Stimulated activated CD4-positive, alpha-beta T cell treated with anti-CD3 and anti-CD28 coated beads, Interleukin-1b, Interleukin-23, amount 100 ng/mL, for 24 hours (primary cell): ENCODE measurements at regions not wholly inside any gene's neighbourhood (a gene's known extent, or its start where the extent isn't known, plus 50 kb on each side); places are given as distances from the start of the nearest gene placed in this dataset.

ENCODE experiments used
- DNase-seq, 4 experiments: peaks; one replicate each; pipeline ENCODE4 v3.0.0-alpha.2; 2020; ENCODE audit warnings: low read depth in 4 of 4, low spot score in 1 of 4

GRCh38 chr1:10910681-10911489 is 101.6 kb upstream of the TARDBP start:
- no peak for DNase-seq

GRCh38 chr1:10911490-10912166 is 100.8 kb upstream of the TARDBP start:
- no peak for DNase-seq

GRCh38 chr1:10912441-10912840 is 100.0 kb upstream of the TARDBP start:
- DNase-seq: no peak

GRCh38 chr1:10914056-10914455 is 98.4 kb upstream of the TARDBP start:
- no peak for DNase-seq

GRCh38 chr1:10915594-10915993 is 96.9 kb upstream of the TARDBP start:
- no peak for DNase-seq

GRCh38 chr1:10916311-10916710 is 96.1 kb upstream of the TARDBP start:
- no peak for DNase-seq

GRCh38 chr1:10916991-10917390 is 95.5 kb upstream of the TARDBP start:
- DNase-seq: no peak

GRCh38 chr1:10917513-10918454 is 94.7 kb upstream of the TARDBP start:
- DNase-seq: no peak

- no peak for DNase-seq
Observed at GRCh38 chr1:10918531-10918930, 93.9 kb upstream of the TARDBP start.

GRCh38 chr1:10920063-10920626 is 92.3 kb upstream of the TARDBP start:
- no peak for DNase-seq

- peak in 1 of 4 experiments; percentile 32 for DNase-seq
Observed at GRCh38 chr1:10922315-10923060, 90.0 kb upstream of the TARDBP start.

GRCh38 chr1:10924030-10924429 is 88.4 kb upstream of the TARDBP start:
- DNase-seq: no peak

- DNase-seq: no peak
Observed at GRCh38 chr1:10928654-10929053, 83.8 kb upstream of the TARDBP start.

- DNase-seq: peak in 1 of 4 experiments; percentile 35
Observed at GRCh38 chr1:10932088-10932487, 80.4 kb upstream of the TARDBP start.

GRCh38 chr1:10934150-10934818 is 78.2 kb upstream of the TARDBP start:
- DNase-seq: no peak

- DNase-seq: no peak
Observed at GRCh38 chr1:10935246-10935645, 77.2 kb upstream of the TARDBP start.

- DNase-seq: no peak
Observed at GRCh38 chr1:10935724-10936123, 76.7 kb upstream of the TARDBP start.

GRCh38 chr1:10936998-10937901 is 75.2 kb upstream of the TARDBP start:
- DNase-seq: no peak
